Panc1 (cell line): ENCODE measurements at regions not wholly inside any gene's neighbourhood (a gene's known extent, or its start where the extent isn't known, plus 50 kb on each side); places are given as distances from the start of the nearest gene placed in this dataset.

Source experiments
- ATAC-seq: fragments of 200-7000 bp; cut with Tn5 transposase; 2 replicates; pipeline ENCODE4 v1.9.1; 2020; ENCODE audit warnings: mild to moderate bottlenecking, moderate library complexity
- BruUV-seq: library from RNA; stranded (reverse); fragments of 400-500 nt; replicated peaks from 2 replicates; lab custom pipeline; 2021; lab: Mats Ljungman, UMichigan
- CTCF ChIA-PET: fragments of 300-600 bp; sonication (Branson Sonifier 250); formaldehyde crosslinking; loops from one replicate; lab custom pipeline; 2022; ENCODE audit warnings: antibody characterized with exemption; lab: Charles Lee
- POLR2A ChIA-PET: fragments of 300-600 bp; sonication (Branson Sonifier 250); formaldehyde crosslinking; loops from one replicate; lab custom pipeline; 2022; ENCODE audit warnings: antibody characterized with exemption; lab: Charles Lee
- DNase-seq: peaks from one replicate; pipeline ENCODE4 v3.0.0-alpha.2; 2010; ENCODE audit warnings: low read depth, low spot score
- H3K27ac ChIP-seq: 2 replicates; pipeline ENCODE4 v1.5.1; 2011; ENCODE audit warnings: mild to moderate bottlenecking, low read length, inconsistent platforms
- H3K27me3 ChIP-seq: fragments of 200-500 bp; sonication (Bioruptor generic); 2 replicates; pipeline ENCODE4 v1.6.0; 2014; ENCODE audit warnings: low read length, inconsistent platforms; ENCODE audit not compliant: control insufficient read depth, insufficient read depth
- H3K36me3 ChIP-seq: fragments of 200-500 bp; sonication (Bioruptor generic); 2 replicates; pipeline ENCODE4 v1.5.1; 2014; ENCODE audit warnings: inconsistent platforms, mild to moderate bottlenecking, low read length, moderate library complexity; ENCODE audit not compliant: control insufficient read depth, insufficient read depth
- H3K4me1 ChIP-seq: 2 replicates; pipeline ENCODE4 v1.5.1; 2011; ENCODE audit warnings: inconsistent platforms, mild to moderate bottlenecking, low read length, moderate library complexity; ENCODE audit not compliant: control insufficient read depth, insufficient read depth
- H3K4me3 ChIP-seq, 2 experiments: 2 replicates each; pipeline ENCODE4 v1.5.1; 2011 to 2012; ENCODE audit warnings: low read depth in 2 of 2, low read length in 2 of 2, mild to moderate bottlenecking in 2 of 2, inconsistent platforms in 1 of 2, moderate library complexity in 1 of 2
- H3K9me3 ChIP-seq: fragments of 200-500 bp; sonication (Bioruptor generic); 2 replicates; pipeline ENCODE4 v1.5.1; 2014; ENCODE audit warnings: low read depth, mild to moderate bottlenecking, inconsistent platforms, low read length, moderate library complexity; ENCODE audit not compliant: control insufficient read depth, insufficient read depth
- CTCF ChIP-seq: fragments of 450-650 bp; IDR thresholded peaks from 2 replicates; pipeline ENCODE4 v1.5.1; 2017; ENCODE audit warnings: mild to moderate bottlenecking
- POLR2AphosphoS5 ChIP-seq: IDR thresholded peaks from 2 replicates; pipeline ENCODE4 v1.6.1; 2012; ENCODE audit warnings: mild to moderate bottlenecking, low read depth, low read length, moderate library complexity
- REST ChIP-seq, 2 experiments: IDR thresholded peaks; 2 replicates each; pipeline ENCODE4 v1.6.1; 2011 to 2012; ENCODE audit warnings: low read depth in 2 of 2, control low read depth in 1 of 2, low read length in 1 of 2, mild to moderate bottlenecking in 1 of 2, moderate library complexity in 1 of 2; ENCODE audit not compliant: insufficient read depth in 1 of 2
- SIN3A ChIP-seq: IDR thresholded peaks from 2 replicates; pipeline ENCODE4 v1.6.1; 2012; ENCODE audit warnings: low read depth, mild to moderate bottlenecking, low read length, moderate library complexity, borderline replicate concordance; ENCODE audit not compliant: insufficient read depth
- TCF7L2 ChIP-seq: IDR thresholded peaks from 2 replicates; pipeline ENCODE4 v1.6.1; 2011; ENCODE audit warnings: mild to moderate bottlenecking, low read depth, low read length, inconsistent platforms
- in situ Hi-C: cut with HindIII; loops from 2 replicates; pipeline ENCODE4 v1.10.0; 2016; ENCODE audit warnings: low sequenced_read_pairs, low pct_unique_long_range_greater_than_20kb
- intact Hi-C: fragments of 100-400 bp; cut with micrococcal nuclease; formaldehyde crosslinking; loops from one replicate; pipeline ENCODE4 v1.10.0; 2022; ENCODE audit not compliant: unreplicated experiment

GRCh38 chr10:34024693-34025425 is 690.4 kb upstream of the NRP1 start:
- no peaks in the 10 kb centered on the region for H3K9me3 ChIP-seq
- no peak overlapping the region for H3K27ac ChIP-seq
- ChIA-PET POLR2A (no interaction called here), CTCF (no interaction called here)
- BruUV-seq = no TSS peak
- H3K4me3 ChIP-seq = no peak overlapping the region
- ATAC-seq (no peak), DNase-seq (no peak)
- in situ Hi-C loops = no loop called here
- TF ChIP-seq TCF7L2 (no peak), CTCF (0 out of 2 replicates have a peak, but pooled peaks have one; percentile 12)
- H3K36me3 ChIP-seq = no peaks in the 10 kb centered on the region
- H3K4me1 ChIP-seq = no peaks in the 10 kb centered on the region
- no peaks in the 10 kb centered on the region for H3K27me3 ChIP-seq
- intact Hi-C loops = no loop called here

- ATAC-seq (no peak), DNase-seq (no peak)
- H3K4me1 ChIP-seq = no peaks in the 10 kb centered on the region
- no peak overlapping the region for H3K4me3 ChIP-seq
- in situ Hi-C loops (no loop called here), intact Hi-C loops (no loop called here)
- no peaks in the 10 kb centered on the region for H3K36me3 ChIP-seq
- no peak overlapping the region for H3K27ac ChIP-seq
- ChIA-PET POLR2A (no interaction called here), CTCF (no interaction called here)
- BruUV-seq = no TSS peak
- TF ChIP-seq POLR2AphosphoS5 (no peak), REST (IDR thresholded peaks at IDR 0.05; ENCODE audit: insufficient read depth in 1 of 2, low read depth in 2 of 2, low read length in 1 of 2) (no peak), SIN3A (no peak), CTCF (no peak), TCF7L2 (no peak)
- no peaks in the 10 kb centered on the region for H3K9me3 ChIP-seq
- no peaks in the 10 kb centered on the region for H3K27me3 ChIP-seq
Observed at GRCh38 chr10:34024282-34024681, 689.8 kb upstream of the NRP1 start.
